ENCODE measurements at regions not wholly inside any gene's neighbourhood (a gene's known extent, or its start where the extent isn't known, plus 50 kb on each side); places are given as distances from the start of the nearest gene placed in this dataset.

DNA sequence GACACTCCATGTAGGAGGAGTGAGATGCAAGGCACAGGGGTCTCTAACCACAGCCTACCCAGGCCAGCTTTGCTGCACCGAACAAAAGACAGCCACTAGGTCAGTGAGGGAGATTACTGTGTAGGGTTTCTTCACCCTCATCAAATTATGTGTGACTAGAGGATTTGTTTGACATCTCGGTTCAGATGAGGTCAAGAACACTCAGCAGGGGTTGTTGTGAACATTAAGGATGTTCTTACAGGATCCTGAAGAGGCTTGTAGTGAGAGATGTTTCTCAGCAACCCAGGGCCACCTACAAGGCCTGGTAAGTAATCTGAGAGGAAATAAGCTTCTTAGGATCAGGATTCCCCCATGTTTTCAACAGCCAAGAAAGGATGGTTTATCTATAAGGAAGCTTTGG, 202.1 kb downstream of the NXPE2 start:
- no peak for DNase-seq

DNA sequence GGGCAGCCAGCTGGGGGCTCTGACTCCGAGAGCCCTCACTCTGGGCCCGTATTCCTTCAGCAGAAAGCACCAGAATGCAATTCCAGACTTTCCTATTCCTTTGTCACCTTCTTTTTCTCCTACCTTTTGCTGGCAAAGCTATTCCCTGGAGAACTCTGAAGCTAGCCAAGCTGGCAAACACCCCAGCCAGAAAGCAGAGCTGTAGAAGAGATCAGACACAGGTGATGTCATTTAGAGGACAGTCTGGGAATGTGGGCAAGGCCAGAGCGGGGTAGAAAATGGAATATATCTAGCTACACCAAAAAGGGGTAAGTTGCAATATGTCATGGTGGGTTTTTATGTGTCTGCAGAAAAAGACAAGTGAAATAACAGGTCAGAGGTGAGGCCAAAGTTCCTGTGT, 205.1 kb downstream of the NXPE2 start:
- no peak for DNase-seq

DNA sequence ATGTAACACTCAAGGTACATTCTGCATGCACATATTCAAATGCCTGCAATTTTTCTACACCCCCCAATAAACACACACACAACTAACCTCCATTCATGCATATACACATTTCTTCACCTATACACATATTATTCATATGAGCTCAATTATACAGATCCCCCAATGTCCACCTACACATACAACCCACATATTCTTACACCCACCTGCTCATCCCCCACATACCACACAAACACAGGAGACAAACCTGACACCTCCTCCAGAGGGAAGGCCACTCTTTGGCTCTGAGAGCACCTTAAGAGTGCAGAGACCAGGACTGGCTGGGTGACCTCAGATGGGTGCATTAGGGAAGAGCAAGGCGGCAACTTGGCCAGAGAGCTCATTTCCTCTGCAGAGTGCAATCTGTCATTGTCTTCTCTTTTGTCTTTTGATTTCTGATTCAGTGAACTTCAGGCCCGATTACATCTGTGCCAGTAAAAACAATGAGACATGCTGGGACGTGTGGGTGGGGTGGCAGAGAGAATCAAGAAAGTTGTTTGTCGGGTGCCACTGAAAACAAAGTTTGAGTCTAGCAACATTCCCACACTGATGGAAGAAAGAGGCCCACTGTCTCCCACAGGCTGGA, 208.4 kb downstream of the NXPE2 start:
- DNase-seq = no peak

DNA sequence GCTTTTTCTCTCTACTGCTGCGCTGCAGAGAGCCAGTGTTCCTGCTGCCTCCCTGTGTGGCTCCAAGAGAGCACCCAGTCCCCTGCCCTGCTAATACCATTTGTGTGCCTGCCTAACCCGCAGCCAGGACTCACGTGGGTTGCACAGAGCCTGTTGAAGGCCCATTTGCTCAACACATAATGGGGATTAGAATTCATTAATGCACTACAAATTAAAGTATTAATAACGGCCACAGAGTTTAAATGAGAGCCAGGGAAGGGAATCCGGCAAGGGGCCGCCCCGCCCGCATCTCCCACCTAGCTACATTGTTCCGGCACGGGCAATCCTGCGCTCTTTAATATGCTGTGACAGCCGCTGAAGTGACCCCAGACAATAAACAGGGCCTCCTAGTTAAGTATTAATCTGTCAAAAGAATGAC, 211.3 kb downstream of the NXPE2 start:
- DNase-seq = no peak

DNA sequence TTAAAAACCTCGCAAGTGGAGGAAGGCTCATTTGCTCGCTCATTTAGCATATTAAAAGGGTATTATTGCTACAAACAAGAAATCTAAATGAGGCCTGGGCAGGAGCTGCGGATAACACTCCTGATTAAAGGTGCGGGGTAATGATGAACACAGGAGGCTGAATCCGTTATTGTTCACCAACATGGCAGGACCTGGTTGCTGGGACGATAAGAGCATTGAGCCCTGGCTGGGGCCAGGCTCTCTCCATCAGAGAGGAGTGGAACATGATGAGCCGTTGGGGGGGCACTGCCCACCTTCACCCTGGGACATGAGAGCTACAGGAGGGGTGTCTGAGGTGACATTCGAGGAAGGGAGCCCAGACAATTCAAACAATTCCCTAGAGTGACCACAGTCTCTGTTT, 211.7 kb downstream of the NXPE2 start:
- no peak for DNase-seq

DNA sequence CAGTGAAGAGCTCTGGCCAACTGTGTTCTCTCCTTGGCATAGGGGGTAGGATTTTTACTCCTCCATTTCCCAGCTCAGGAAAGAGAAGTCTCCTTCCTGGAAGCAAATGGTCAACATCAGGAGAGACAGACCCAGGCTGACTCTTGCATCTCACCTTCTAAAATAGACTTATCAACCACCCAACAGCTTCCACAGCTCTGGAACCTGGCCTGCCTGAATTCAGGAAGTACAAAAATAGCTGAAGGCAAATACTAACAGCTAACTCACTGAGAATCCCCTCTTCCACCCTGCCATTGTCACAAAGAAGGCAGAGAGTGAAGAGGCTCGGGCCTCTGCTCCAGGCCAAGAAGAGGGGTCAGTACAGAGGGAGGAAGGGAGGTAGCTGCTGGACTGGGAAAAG, 213.6 kb downstream of the NXPE2 start:
- no peak for DNase-seq

DNA sequence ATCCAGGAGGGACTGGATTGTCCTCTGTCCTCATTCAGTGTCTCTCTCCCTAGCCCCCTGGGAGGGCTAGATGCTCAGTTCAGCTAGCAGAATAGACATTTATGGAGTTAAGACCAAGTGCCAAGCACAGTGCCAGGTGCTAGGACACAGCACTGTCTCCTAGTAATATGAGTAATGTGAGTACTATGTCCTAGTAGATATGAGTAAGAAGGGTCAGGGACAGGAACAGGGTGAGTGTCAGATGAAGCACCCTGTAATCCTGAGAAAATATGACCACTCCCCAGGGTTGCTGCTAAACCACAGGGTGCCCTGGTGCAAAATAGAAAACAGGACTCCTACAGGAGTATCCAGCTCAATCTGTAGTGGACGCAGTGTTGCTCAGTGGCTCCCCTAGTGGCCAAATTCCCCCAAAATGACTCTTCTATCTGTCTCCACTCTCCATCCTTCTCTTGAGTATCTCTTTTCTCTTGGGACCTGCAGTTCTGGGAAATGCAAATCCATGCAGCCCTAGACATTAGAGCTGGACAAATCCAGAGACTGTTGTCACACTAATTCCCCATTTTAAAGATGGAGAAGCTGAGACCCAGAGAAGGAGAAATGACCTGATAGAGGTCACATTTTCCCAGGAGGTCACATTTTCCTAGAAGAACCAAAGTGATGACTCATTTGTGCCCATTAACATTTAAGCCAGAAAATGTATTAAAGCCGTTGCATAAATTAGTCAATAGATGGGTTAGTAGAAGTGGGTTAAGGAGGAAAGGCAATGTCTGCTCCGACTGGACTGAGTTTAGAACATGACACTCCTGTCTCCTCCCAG, 214.3 kb downstream of the NXPE2 start:
- peak; percentile 18 to 26 for DNase-seq

DNA sequence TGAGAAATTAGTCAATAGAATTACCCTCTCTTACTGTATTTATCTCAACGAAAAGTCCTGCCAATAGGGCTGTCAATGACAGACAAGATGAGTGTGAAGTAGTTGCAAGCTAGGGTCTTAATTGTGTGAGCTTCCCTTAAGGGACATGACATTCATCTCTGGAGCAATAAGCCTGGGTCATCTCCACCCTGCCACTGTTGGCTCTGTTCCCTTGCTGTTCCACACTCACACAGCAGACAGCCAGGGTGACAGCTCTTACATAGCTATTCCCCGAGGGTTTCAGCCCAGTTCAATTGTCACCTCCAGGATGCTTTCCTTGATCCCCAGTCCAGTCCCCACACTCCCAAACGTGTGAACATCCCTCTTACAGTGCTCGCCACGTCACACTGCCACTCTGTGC, 215.0 kb downstream of the NXPE2 start:
- no peak for DNase-seq

DNA sequence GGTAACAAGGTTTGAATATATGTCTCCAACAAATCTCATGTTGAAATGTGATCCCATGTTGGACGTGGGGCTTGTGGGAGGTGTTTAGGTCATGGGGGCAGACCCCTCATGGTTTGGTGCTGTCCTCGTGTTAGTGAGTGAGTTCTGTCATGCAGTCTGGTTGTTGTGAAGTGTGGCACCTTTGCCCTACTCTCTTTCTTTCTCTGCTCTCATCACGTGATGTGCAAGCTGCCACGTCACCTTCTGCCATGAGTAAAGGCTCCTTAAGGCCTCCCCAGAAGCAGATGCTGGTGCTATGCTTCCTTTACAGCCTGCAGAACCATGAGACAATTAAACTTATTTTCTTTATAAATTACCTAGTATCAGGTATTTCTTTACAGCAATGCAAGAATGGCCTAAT, 218.3 kb downstream of the NXPE2 start:
- DNase-seq = no peak

DNA sequence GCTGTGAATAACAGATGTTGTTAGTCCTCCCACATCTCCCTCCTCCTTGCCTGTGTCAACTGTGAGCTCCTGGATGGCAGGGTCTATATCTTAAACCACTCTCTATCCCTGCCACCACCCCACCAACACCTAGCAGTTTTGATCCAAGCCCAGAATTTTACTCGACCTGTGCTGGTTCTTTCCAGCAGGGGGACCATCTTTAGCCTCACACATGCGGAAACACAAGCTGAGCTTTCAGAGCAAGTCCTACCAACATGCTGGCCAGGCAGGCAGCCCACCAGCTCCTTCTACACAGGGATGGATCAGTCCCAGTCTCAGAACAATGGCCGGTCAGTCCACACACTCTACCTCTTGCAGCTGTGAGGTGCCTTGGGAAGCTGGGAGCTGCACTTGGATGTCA, 231.5 kb downstream of the NXPE2 start:
- DNase-seq = no peak

DNA sequence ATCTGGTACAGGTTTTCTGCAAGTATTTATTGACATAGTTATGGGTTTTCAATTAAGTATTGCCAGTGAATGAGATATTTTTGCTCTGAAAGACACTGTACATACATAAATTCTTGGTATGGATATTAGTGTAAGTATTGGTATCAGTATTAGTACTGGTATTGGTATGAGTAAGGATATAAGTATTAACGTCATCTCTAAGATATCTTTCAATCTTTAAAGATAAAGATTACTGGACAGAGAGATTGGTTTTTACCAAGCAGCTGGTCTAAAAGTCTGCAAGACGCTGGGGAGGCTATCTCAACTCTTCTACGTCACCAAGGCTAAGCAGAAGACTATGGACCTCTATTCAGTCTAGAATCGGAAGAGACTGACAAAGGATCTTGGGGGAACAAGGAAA, 234.5 kb downstream of the NXPE2 start:
- DNase-seq = no peak

DNA sequence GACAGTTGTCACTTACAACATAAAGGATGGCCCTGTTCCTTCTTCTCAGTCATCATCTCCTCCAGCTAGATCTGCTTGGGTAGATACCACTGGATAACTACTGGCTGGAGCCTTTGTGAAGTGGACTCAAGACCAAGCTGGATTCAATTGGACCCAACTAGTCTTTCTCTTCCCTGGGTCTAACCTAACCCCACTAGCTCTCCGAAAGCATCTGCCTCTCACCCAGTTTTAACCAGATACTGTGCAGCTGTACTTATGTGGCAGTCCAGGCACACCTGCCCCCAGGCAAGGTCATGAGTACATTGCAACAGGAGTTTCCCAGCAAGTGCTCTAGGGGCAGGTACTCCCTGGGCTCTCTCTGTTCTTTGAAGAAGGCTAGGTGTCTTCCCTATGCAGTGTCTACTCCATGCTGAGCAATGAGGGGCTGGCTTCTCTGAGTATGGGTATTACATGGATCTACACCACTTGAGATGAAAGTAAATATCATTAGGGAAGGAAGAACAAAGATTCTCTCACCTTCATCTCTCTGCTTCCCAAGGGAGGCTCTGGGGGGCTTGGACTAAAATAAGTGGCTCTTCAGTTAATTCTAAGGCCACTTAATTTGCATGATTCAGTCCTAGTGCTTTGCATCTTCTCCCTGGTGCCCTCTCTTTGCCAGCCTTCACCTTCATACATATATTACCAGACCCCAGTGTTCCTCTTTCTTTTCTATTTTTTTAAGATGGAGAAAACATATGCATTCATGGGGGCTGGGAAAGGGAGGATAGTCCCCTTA, 236.1 kb downstream of the NXPE2 start:
- no peak for DNase-seq

DNA sequence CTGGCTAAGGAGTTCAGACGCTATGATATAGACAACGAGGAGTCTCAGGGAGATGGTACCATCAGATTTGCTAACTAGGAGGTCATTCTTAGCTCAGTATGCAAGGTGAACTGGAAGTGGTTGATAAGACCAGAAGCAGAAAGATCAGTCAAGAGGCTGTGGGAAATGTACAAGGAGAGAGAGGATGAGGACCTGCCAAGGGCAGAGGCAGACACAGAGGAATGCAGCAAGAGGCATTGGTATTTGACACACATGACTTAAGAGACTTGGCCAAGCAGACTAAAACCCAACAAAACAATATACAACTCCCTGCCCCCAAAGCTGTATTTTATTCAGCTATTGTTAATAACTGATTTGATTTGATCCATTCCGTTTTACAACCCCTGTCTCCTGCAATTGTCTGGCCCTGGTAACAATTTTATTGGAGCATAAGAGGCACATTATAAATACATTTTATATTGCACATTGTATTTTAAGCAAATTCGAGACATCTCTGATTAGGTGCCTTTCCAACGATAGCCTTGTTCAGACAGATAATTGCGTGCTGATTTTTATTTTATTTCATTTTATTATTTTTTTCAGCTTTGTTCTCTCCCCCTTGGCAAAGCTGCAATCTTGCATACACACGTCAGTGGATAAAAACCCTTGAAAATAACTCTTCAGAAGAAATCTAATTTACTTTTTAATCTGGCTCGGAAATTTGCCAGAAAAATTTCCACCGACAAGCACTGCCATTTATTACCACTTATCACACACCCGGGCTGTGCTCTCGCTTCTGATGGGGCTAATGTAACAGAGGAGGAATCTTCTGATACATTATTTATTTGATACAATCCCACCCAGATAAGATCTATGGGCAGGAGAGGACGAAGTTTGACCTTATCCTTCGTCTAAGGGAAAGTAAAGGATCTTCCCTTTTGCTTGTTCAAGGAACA, 237.8 kb downstream of the NXPE2 start:
- DNase-seq = no peak

DNA sequence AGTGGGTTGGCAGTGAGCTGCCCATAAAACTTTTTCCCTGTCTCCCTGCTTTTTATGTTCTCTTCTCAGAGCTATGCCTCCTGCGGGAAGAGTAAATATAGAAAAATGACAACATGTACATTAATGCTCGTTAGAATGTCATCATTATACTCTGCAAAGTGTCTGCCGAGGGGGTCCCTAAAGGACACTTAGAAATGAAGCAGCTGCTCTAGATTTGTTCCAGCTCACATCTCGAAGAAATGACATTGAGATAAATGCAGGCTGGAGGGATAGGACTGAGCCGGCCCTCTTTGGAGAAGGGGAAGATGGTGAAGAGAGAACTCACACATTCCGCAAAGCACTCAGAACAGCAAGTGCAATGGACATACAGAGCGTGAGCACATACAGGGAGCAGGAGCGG, 240.0 kb downstream of the NXPE2 start:
- DNase-seq = no peak

DNA sequence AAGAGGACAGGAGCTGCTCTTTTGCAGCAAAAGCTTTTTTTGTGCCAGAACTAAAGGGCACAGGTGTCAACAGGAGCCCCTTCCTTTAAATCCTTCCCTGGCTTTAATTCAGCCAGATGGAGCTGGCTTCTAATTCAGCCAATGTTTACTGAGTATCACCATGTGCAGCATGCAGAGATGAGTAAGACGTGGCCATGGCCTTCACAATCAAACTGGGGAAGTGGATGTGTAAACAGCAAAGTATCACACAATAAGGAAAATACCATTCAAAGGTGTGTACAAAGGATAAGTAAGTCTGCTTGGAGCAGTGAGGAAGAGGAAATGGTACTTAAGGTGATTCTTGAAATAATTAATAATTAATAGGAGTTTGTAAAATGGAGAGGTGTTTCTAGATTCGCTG, 243.4 kb downstream of the NXPE2 start:
- DNase-seq = no peak

DNA sequence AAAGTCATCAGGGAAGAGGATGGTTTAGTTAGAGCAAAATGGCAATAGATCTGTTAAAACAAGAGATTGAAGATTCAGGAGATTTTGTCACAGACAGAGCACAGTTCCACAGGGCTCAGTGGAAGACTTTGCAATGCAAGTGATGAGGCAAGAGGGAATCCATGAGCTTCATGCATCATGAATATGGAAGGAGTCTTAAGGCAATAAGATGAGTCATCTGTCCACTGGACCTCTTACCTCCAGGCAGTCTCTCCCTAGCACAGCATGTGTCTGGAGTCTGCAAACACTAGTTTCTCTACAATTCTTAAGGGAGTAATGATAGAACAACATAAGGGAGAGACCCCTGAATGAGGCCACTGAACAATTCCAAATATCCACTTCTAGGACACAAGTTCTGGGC, 245.7 kb downstream of the NXPE2 start:
- DNase-seq = no peak

DNA sequence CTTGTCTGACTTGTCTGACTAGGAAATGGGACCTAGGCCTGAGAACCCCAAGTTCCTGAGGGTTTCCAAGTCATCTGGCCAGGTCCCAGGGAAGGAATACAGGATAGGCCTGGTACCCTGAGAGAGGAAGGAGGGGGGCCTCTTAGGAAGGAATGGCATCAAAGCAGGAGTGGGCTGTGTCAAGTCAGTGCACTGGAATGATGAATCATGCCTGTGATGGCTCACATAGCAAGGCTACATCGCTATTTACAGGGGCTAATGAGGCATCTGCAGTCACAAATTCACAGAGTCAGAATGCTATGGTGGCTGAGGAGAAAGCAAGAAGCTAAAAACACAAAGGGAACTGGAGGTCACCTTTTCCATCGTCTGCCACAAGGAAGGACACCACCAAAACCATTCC, 247.3 kb downstream of the NXPE2 start:
- no peak for DNase-seq

DNA sequence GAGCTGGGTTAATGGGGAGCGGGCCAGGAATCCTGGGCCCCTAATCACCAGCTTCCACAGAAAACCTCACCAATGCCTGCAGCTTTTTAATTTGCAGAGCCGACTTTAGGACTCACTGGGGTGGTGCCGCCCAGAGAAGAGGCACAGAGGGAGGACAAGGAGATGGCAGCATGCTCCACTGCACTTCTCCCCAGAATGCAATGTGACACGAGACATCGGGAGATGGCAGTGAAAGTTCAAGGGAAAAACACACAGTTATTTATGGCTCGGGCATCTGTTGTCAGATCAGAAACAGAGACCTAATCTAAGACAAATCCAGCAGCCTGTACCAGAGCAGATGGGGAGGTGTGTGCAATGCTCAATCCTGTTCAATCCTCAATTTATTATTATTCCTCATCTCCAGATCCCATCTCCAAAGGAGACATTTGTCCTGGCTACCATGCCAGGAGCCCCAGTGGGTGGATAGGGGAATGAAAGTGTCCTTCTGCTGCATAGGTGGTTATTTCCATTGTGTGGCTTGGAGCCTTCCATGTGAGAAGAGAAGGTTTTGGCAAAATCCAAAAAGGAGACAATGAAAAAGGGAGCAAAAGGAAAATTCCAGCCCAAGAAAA, 250.0 kb downstream of the NXPE2 start:
- DNase-seq = no peak

DNA sequence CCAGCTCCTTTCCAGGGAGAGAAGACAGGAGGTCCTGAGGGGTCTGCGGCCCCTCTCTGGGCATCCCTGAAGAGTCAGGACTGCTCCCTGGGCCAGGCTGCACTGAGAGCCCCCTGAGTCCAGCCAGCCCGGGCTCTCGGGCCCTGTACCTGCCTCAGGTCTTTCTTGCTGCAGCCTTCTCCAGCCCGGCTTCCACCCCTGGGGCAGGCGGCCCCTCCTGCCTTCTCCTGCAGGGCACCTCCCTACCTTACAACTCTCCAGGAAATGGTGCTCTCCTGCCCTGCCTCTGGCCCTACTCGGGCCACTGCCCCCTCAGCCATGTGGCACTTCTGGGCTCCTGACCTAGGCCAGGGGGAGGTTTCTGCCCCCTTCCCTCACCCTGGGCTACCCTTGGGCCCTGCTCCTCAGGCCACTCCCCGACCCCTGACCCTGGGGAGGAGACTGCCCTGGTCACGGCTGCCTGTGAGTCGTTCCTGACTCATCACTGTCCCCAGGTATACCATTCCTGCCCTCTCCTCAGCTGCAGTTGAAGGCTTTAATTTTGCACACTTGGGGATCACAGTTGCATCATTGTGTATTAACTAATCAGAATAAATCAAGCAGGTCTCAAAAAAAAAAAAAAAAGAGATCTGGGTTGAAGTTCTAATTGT, 251.1 kb downstream of the NXPE2 start:
- DNase-seq = no peak

DNA sequence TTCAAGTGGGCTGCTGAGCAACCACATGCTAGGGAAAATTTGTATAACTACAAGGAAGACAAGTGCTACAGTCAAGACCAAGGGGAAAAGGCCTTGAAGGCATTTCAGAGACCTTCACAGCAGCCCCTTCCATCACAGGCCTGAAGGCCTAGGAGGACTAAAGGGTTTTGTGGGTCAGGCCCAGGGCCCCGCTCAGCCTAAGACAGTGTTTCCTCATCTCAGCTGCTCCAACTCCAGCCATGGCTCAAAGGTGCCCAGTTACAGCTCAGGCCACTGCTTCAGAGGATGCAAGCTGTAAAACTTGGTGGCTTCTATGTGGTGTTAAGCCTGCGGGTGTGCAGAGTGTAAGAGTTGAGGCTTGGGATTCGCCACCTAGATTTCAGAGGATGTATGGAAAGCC, 260.5 kb downstream of the NXPE2 start:
- no peak for DNase-seq

DNA sequence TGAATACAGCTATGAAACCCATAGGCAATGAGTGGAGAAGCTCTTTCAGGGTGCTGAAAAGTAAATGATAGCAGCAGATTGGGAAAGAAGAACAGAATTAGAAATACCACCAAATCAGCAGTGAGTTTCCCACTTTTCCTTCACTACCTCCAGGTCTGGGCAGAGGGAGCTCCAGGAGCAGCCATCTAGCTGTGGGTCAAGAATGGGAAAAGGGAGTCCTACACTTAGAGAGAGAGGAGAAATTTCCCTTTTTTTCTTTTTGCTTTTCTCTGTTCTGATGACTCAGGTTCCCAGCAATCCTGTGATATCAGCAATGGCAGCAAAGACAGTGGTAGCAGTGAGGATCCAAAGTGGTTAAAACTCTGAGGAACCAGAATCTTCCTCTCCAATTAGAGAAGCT, 263.9 kb downstream of the NXPE2 start:
- no peak for DNase-seq

All from activated T-cell treated with anti-CD3 and anti-CD28 coated beads, Interleukin-2, amount 50 U/mL, for 48 hours (primary cell).